HG03064 (cell line): ENCODE measurements at regions not wholly inside any gene's neighbourhood (a gene's known extent, or its start where the extent isn't known, plus 50 kb on each side); places are given as distances from the start of the nearest gene placed in this dataset.
"Not testable (repeated sequence)": the region's sequence is repeated elsewhere in the genome, so short reads cannot be mapped to it uniquely, and the experiment has no call there.

Experiments
- ATAC-seq: cut with Tn5 transposase; IDR thresholded peaks from one replicate; pipeline ENCODE4 v1.9.1; 2021; ENCODE audit warnings: low read depth; ENCODE audit not compliant: unreplicated experiment

DNA sequence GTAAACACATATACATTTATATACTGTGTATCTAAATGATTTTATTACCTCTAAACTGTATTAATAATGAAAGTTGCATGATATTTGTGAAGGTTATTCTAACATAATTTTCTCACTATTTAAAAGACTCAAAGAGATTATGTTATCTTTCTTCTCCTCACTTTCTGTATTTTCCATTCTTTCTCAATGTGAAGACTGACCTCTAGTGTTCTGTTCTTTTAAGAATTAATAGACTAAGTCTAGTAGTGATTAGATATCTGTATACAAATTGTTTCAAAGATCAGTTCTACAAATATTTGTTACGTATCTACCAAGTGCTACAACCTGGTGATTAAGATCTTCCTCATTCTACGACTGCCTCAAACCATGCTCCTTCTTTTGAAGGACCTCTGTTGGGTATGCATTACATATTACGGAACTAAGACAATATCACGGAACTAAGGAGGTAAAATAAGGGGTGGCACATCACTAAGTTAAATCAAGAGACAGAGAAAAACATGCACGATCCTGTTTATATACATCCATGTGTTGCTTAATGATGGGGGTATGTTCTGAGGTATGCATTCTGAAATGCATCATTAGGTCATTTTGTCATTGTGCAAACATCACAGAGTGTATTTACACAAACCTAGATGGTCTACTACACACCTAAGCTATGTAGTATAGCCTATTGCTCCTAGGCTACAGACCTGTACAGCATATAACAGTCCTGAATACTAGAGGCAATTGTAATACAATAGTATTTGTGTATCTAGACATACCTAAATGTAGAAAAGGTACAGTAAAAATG, 161.5 kb upstream of the KBTBD8 start:
- no peak for ATAC-seq

- no peak for ATAC-seq
These were observed 159.4 kb upstream of the KBTBD8 start for GRCh38 chr3:66838704-66839103.

GRCh38 chr3:66839508-66839907, 158.6 kb upstream of the KBTBD8 start:
- ATAC-seq = no peak

GRCh38 chr3:66842761-66843464, 155.2 kb upstream of the KBTBD8 start:
- ATAC-seq = not testable (repeated sequence)

DNA sequence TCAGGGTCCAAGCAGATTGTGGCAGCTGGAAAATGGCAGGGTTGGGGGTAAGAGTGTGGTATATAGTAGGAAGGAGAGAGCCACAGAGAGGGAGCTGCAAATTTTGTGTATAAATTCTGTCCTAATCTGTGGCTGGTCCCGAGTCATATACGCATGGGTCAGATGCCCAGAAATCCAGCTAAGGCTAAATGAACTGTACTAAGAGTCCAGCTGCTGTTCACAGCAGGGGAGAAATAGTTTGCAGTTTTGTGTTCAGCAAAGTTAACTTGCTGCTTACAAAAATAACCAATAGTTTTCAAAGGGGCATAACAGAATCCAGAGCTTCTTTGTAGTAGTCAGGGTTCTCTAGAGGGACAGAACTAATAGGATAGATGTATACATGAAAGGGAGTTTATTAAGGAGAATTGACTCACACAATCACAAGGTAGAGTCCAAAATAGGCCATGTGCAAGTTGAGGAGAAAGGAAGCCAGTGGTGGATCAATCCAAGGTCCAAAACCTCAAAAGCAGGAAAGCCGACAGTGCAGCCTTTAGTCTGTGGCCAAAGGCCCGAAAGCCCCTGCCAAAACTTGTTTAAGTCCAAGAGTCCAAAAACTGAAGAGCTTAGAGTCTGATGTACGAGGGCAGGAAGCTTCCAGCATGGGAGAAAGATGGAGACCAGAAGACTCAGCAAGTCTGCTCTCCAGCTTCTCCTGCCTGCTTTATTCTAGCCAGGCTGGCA, 146.1 kb upstream of the KBTBD8 start:
- no peak for ATAC-seq

GRCh38 chr3:66854601-66855151, 143.4 kb upstream of the KBTBD8 start:
- ATAC-seq = no peak

- ATAC-seq = peak; percentile 87
These were observed 141.6 kb upstream of the KBTBD8 start for GRCh38 chr3:66856533-66856932.

DNA sequence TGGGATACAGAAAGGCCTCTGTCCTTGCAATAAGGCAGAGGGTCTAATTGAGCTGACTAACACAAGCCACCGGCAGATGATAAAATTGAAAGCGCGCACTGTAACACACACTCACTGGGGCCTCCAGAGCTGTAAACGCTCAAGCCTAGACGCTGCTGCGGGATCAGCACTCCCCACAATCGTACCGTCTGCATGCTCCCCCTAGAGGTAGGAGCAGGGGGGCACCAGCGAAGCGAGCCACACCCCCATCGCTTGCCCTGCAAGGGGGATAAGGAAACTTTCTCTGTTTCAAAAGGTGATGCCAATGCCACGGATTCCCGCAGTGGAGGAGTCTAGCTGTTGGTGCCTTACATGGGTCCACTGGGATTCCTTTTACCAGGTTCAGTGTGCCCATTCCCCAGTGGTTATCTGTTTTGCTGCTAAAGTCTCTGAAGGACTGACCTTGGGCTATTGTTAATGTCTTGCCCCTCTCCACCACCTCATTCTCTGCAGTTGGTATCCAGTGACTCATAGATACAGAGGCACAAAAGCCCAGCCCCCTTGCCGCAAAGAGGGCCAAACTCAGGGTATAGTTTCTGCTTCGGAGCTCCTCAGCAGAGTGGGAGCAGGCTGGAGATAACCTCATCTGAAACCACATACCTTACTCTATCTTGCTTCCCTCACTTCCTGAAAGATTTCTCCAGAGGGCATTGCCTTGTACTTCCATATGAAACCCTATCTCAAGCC, 139.3 kb upstream of the KBTBD8 start:
- no peak for ATAC-seq

DNA sequence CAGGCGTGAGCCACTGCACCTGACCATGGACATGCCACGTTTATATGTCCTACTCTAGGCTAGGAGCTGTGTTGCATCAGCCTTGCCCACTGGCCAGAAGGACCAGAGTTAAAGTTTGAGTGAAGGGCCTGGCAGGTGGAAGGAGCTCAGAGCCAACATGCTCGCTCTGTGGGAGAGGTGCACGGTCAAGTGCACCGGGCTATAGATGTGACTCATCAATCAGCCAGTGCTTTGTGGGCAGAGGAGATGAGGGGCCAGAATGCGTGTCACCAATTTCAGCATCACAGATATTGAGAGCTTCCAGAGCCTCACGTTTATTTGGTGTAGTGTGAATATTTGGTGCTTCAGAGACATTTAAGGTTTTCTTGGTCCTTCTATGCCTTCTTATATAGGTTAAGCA, 137.3 kb upstream of the KBTBD8 start:
- ATAC-seq = no peak

DNA sequence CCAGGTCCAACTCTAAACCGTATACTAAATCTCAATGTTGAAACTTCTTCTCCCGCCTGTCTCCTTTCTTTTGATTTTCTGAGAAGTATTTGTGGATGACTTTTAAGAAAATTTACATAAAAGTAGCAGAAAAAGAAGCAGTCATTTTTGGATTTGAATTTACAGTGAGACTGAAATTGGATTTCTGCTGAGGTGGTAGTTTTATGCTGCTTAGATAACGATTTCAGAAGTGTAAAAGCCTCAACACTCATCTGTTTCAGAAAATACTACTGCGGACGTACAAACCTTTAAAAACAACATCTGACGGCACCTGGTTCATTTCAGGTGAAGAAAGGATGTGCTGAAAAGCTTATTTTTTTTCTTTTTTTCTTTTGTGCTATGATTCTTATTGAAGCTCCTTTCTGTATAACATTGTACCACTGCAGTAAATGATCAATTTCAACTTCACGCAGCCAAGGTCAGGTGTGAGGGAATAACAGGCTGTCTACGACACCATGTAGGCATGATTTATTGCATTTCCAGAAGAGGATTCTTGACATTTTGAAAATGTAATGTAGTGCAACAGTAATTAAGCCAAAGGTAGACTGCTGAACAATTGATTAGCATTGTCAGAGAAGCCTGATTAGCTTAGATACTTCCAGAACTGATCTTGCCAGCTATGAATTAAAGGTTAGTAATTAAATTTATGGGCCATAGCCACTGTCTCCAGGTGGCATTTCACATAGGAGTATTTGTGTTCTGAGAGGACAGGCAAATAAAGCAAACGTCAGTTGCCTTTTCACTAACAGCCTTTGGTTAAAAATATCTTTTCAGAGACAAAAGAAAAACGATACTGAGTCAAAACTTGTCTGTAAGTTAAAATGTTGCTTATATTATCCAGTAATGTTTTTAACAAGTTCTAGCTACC, 134.6 kb upstream of the KBTBD8 start:
- ATAC-seq = no peak

DNA sequence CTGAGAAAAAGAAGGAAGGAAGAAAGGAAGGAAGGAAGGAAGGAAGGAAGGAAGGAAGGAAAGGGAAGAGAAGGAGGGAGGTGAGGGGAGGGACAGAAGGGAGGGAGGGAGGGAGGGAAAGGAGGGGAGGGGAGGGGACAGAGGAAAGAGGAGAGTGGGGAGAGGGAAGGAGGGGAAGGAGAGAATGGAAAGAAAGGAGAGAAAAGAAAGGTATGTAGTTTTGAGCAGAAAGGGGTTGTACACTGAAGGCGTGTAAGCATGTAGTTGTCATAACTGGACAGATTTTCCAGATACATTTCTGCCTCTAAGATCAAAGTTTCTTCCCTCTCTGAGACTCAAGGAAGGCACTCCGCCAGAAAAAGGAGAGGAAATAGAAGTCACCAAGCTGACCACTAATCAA, 113.4 kb upstream of the KBTBD8 start:
- no peak for ATAC-seq

GRCh38 chr3:66885326-66886000, 112.6 kb upstream of the KBTBD8 start:
- no peak for ATAC-seq

DNA sequence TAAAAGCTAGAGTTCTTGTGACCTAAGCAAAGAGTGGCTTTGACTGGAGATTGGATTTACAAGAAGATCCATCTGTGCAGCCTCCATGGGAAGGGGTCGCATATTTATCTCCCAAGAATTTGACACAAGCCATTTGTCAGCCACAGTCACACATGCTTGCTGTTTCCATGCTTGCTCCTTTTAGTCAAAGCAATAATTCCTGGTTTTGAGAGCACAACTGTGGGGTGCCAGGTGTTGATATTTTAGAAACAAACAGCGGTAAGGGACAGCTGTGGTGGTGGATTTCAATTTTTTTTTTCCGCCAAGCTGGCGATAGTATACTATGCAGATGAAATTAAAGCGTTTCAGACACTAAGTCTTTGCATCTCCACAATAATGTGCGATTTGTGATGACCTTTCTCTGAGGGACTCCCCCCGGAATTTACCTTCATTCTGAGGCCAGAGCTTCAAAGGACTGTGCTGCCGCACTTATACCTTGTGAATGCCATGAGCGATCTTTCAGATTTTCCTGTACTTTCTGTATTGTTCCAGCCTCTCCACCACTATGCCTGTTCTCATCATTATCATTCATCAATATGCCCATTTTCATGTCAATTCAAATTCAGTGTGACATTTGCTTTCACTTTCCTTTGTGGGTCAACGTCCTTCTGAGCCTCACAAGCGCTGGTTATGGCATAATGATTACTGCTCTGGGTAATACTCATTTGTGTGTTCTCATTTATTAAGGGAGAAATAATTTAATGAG, 108.2 kb upstream of the KBTBD8 start:
- no peak for ATAC-seq

GRCh38 chr3:66898155-66898554, 100.0 kb upstream of the KBTBD8 start:
- ATAC-seq = no peak

- no peak for ATAC-seq
These were observed 93.8 kb upstream of the KBTBD8 start for GRCh38 chr3:66904336-66904735.

- no peak for ATAC-seq
These were observed 93.1 kb upstream of the KBTBD8 start for GRCh38 chr3:66904831-66905493.

GRCh38 chr3:66907136-66907535, 91.0 kb upstream of the KBTBD8 start:
- ATAC-seq = no peak
